Activated CD4-positive, alpha-beta T cell treated with anti-CD3 and anti-CD28 coated beads, Interleukin-2, amount 10 ng/mL, durations not matched to agents 7 days and 5 days (primary cell): ENCODE measurements at regions not wholly inside any gene's neighbourhood (a gene's known extent, or its start where the extent isn't known, plus 50 kb on each side); places are given as distances from the start of the nearest gene placed in this dataset.
"Not testable (repeated sequence)": the region's sequence is repeated elsewhere in the genome, so short reads cannot be mapped to it uniquely, and the experiment has no call there.

Experiments used
- CTCF ChIA-PET: fragments of 350-600 bp; sonication (Branson Sonifier 250); formaldehyde crosslinking; loops from one replicate; lab custom pipeline; 2021; ENCODE audit warnings: antibody characterized with exemption; lab: Charles Lee
- POLR2A ChIA-PET: fragments of 350-600 bp; sonication (Branson Sonifier 250); formaldehyde crosslinking; loops from one replicate; lab custom pipeline; 2021; ENCODE audit warnings: antibody characterized with exemption; lab: Charles Lee
- DNase-seq: peaks from one replicate; pipeline ENCODE4 v3.0.0-alpha.2; 2020
- H3K27ac Mint-ChIP-seq: one replicate; pipeline ENCODE4 v1.8.0; 2021; ENCODE audit warnings: mild to moderate bottlenecking, moderate library complexity, mixed read lengths
- H3K27me3 Mint-ChIP-seq: one replicate; pipeline ENCODE4 v1.8.0; 2021; ENCODE audit warnings: mixed read lengths
- H3K36me3 Mint-ChIP-seq: one replicate; pipeline ENCODE4 v1.8.0; 2021; ENCODE audit warnings: low read depth, mixed read lengths
- H3K4me1 Mint-ChIP-seq: one replicate; pipeline ENCODE4 v1.8.0; 2021; ENCODE audit warnings: mixed read lengths
- H3K4me3 Mint-ChIP-seq: one replicate; pipeline ENCODE4 v1.8.0; 2021; ENCODE audit warnings: mild to moderate bottlenecking, moderate library complexity, mixed read lengths
- H3K9me3 Mint-ChIP-seq: one replicate; pipeline ENCODE4 v1.8.0; 2021; ENCODE audit warnings: mixed read lengths

- CTCF ChIA-PET: interaction anchor here (0.7 kb wide), 1 partner anchor 1227 kb away, joined by 6 read pairs; no protein-coding TSS in a partner anchor
Observed at GRCh38 chr6:73978330-73978729, 282.3 kb downstream of the CD109 start.

GRCh38 chr6:73972518-73972917, 276.5 kb downstream of the CD109 start:
- POLR2A ChIA-PET, H3K4me3 Mint-ChIP-seq, H3K36me3 Mint-ChIP-seq, DNase-seq, H3K27ac Mint-ChIP-seq, H3K27me3 Mint-ChIP-seq, CTCF ChIA-PET, H3K4me1 Mint-ChIP-seq, H3K9me3 Mint-ChIP-seq: not testable (repeated sequence)

More at GRCh38 chr6:73978330-73978729, 282.3 kb downstream of the CD109 start:
- Mint-ChIP-seq H3K36me3 (no peaks in the 10 kb centered on the region), H3K4me1 (no peaks in the 10 kb centered on the region), H3K27me3 (peaks cover 2% of the 10 kb centered on the region), H3K4me3 (no peak overlapping the region), H3K27ac (no peak overlapping the region), H3K9me3 (no peaks in the 10 kb centered on the region)
- POLR2A ChIA-PET: no interaction called here
- no peak for DNase-seq

GRCh38 chr6:73969971-73970970, 274.3 kb downstream of the CD109 start:
- no peaks in the 10 kb centered on the region for H3K27me3 Mint-ChIP-seq
- no peaks in the 10 kb centered on the region for H3K4me1 Mint-ChIP-seq
- no peaks in the 10 kb centered on the region for H3K9me3 Mint-ChIP-seq
- H3K36me3 Mint-ChIP-seq: no peaks in the 10 kb centered on the region
- no peak overlapping the region for H3K4me3 Mint-ChIP-seq
- H3K27ac Mint-ChIP-seq: no peak overlapping the region
- ChIA-PET POLR2A (no interaction called here), CTCF (interaction anchor here (1.2 kb wide), 1 partner anchor 44 kb away, joined by 3 read pairs; no protein-coding TSS in a partner anchor)
- DNase-seq: no peak

GRCh38 chr6:73968221-73968757, 272.3 kb downstream of the CD109 start:
- POLR2A ChIA-PET: no interaction called here
- H3K4me1 Mint-ChIP-seq: no peaks in the 10 kb centered on the region
- DNase-seq: no peak
- peaks cover 4% of the 10 kb centered on the region for H3K27me3 Mint-ChIP-seq
- H3K27ac Mint-ChIP-seq: no peak overlapping the region
- no peaks in the 10 kb centered on the region for H3K9me3 Mint-ChIP-seq
- no peak overlapping the region for H3K4me3 Mint-ChIP-seq
- H3K36me3 Mint-ChIP-seq: no peaks in the 10 kb centered on the region
- CTCF ChIA-PET: interaction anchor here (1.5 kb wide), 1 partner anchor 1241 kb away, joined by 3 read pairs; no protein-coding TSS in a partner anchor

- POLR2A ChIA-PET: no interaction called here
- CTCF ChIA-PET: no interaction called here
- H3K9me3 Mint-ChIP-seq: no peaks in the 10 kb centered on the region
- no peak for DNase-seq
- peaks cover 4% of the 10 kb centered on the region for H3K27me3 Mint-ChIP-seq
- H3K27ac Mint-ChIP-seq: no peak overlapping the region
- H3K4me3 Mint-ChIP-seq: no peak overlapping the region
- no peaks in the 10 kb centered on the region for H3K4me1 Mint-ChIP-seq
- H3K36me3 Mint-ChIP-seq: no peaks in the 10 kb centered on the region
Observed at GRCh38 chr6:73965539-73966029, 269.6 kb downstream of the CD109 start.

GRCh38 chr6:73964241-73964854, 268.3 kb downstream of the CD109 start:
- Mint-ChIP-seq H3K36me3 (no peaks in the 10 kb centered on the region), H3K27ac (no peak overlapping the region), H3K4me3 (no peak overlapping the region), H3K9me3 (no peaks in the 10 kb centered on the region), H3K27me3 (peaks cover 4% of the 10 kb centered on the region), H3K4me1 (no peaks in the 10 kb centered on the region)
- ChIA-PET POLR2A (no interaction called here), CTCF (no interaction called here)
- DNase-seq: no peak

- Mint-ChIP-seq H3K27me3 (peaks cover 4% of the 10 kb centered on the region), H3K27ac (no peak overlapping the region), H3K36me3 (no peaks in the 10 kb centered on the region), H3K4me3 (no peak overlapping the region), H3K9me3 (no peaks in the 10 kb centered on the region), H3K4me1 (no peaks in the 10 kb centered on the region)
- ChIA-PET CTCF (no interaction called here), POLR2A (no interaction called here)
- DNase-seq: no peak
Observed at GRCh38 chr6:73962884-73963283, 266.9 kb downstream of the CD109 start.

GRCh38 chr6:73956305-73956704, 260.3 kb downstream of the CD109 start:
- no peaks in the 10 kb centered on the region for H3K9me3 Mint-ChIP-seq
- H3K4me3 Mint-ChIP-seq: no peak overlapping the region
- H3K27ac Mint-ChIP-seq: no peak overlapping the region
- DNase-seq: no peak
- ChIA-PET CTCF (no interaction called here), POLR2A (no interaction called here)
- H3K27me3 Mint-ChIP-seq: peaks cover 7% of the 10 kb centered on the region
- H3K4me1 Mint-ChIP-seq: no peaks in the 10 kb centered on the region
- H3K36me3 Mint-ChIP-seq: no peaks in the 10 kb centered on the region

GRCh38 chr6:73955800-73956199, 259.8 kb downstream of the CD109 start:
- no peak overlapping the region for H3K27ac Mint-ChIP-seq
- no peak overlapping the region for H3K4me3 Mint-ChIP-seq
- H3K4me1 Mint-ChIP-seq: no peaks in the 10 kb centered on the region
- no peak for DNase-seq
- peaks cover 7% of the 10 kb centered on the region for H3K27me3 Mint-ChIP-seq
- CTCF ChIA-PET: no interaction called here
- H3K9me3 Mint-ChIP-seq: no peaks in the 10 kb centered on the region
- H3K36me3 Mint-ChIP-seq: no peaks in the 10 kb centered on the region
- POLR2A ChIA-PET: no interaction called here

GRCh38 chr6:73954881-73955280, 258.9 kb downstream of the CD109 start:
- ChIA-PET CTCF (no interaction called here), POLR2A (no interaction called here)
- no peak for DNase-seq
- no peak overlapping the region for H3K4me3 Mint-ChIP-seq
- no peaks in the 10 kb centered on the region for H3K36me3 Mint-ChIP-seq
- H3K27me3 Mint-ChIP-seq: peaks cover 7% of the 10 kb centered on the region
- H3K27ac Mint-ChIP-seq: no peak overlapping the region
- no peaks in the 10 kb centered on the region for H3K9me3 Mint-ChIP-seq
- H3K4me1 Mint-ChIP-seq: no peaks in the 10 kb centered on the region

- no peak for DNase-seq
Observed at GRCh38 chr6:73951183-73951582, 255.2 kb downstream of the CD109 start.

GRCh38 chr6:73943930-73944652, 248.1 kb downstream of the CD109 start:
- H3K27me3 Mint-ChIP-seq: peaks cover 12% of the 10 kb centered on the region

More at GRCh38 chr6:73951183-73951582, 255.2 kb downstream of the CD109 start:
- ChIA-PET POLR2A (no interaction called here), CTCF (no interaction called here)
- Mint-ChIP-seq H3K27ac (no peak overlapping the region), H3K9me3 (peaks cover 10% of the 10 kb centered on the region), H3K4me3 (no peak overlapping the region), H3K27me3 (peaks cover 11% of the 10 kb centered on the region), H3K4me1 (peaks cover 10% of the 10 kb centered on the region), H3K36me3 (no peaks in the 10 kb centered on the region)

More at GRCh38 chr6:73943930-73944652, 248.1 kb downstream of the CD109 start:
- H3K4me3 Mint-ChIP-seq: no peak overlapping the region
- no peaks in the 10 kb centered on the region for H3K36me3 Mint-ChIP-seq
- CTCF ChIA-PET: no interaction called here
- H3K4me1 Mint-ChIP-seq: peaks cover 10% of the 10 kb centered on the region
- H3K27ac Mint-ChIP-seq: no peak overlapping the region
- no peak for DNase-seq
- H3K9me3 Mint-ChIP-seq: peaks cover 10% of the 10 kb centered on the region
- POLR2A ChIA-PET: no interaction called here
